SK-N-MC (cell line): ENCODE measurements at regions not wholly inside any gene's neighbourhood (a gene's known extent, or its start where the extent isn't known, plus 50 kb on each side); places are given as distances from the start of the nearest gene placed in this dataset.

ENCODE experiments used
- DNase-seq: peaks from one replicate; pipeline ENCODE4 v3.0.0-alpha.2; 2011; ENCODE audit warnings: low read depth, low spot score
- H3K27ac ChIP-seq: fragments of 200-600 bp; sonication (generic); 2 replicates; pipeline ENCODE4 v1.5.1; 2016; ENCODE audit warnings: mixed run types
- H3K36me3 ChIP-seq: fragments of 200-600 bp; sonication (generic); 2 replicates; pipeline ENCODE4 v1.6.1; 2017; ENCODE audit warnings: antibody characterized with exemption, low read length, mixed read lengths; ENCODE audit not compliant: insufficient read depth
- H3K4me3 ChIP-seq: fragments of 200-600 bp; sonication (generic); 2 replicates; pipeline ENCODE4 v1.5.1; 2016
- H3K9ac ChIP-seq: fragments of 200-600 bp; sonication (generic); 2 replicates; pipeline ENCODE4 v1.8.0; 2017; ENCODE audit warnings: mixed run types, mixed read lengths; ENCODE audit not compliant: insufficient read length
- H3K9me3 ChIP-seq: fragments of 200-600 bp; sonication (generic); 2 replicates; pipeline ENCODE4 v1.6.1; 2017; ENCODE audit warnings: low read depth, mild to moderate bottlenecking, antibody characterized with exemption, low read length, moderate library complexity, mixed read lengths
- EZH2 ChIP-seq: fragments of 200-600 bp; sonication (generic); IDR thresholded peaks from one replicate; pipeline ENCODE4 v1.6.1; 2017; ENCODE audit warnings: antibody characterized with exemption
- FOXP2 ChIP-seq: optimal IDR thresholded peaks from 2 replicates; pipeline ENCODE3; 2011; ENCODE audit warnings: mild to moderate bottlenecking, moderate library complexity; ENCODE audit not compliant: insufficient read depth; ENCODE audit errors: extremely low read length, control extremely low read depth
- POLR2AphosphoS5 ChIP-seq: IDR thresholded peaks from 2 replicates; pipeline ENCODE4 v1.6.1; 2012; ENCODE audit warnings: mild to moderate bottlenecking, low read depth, low read length, borderline replicate concordance

DNA sequence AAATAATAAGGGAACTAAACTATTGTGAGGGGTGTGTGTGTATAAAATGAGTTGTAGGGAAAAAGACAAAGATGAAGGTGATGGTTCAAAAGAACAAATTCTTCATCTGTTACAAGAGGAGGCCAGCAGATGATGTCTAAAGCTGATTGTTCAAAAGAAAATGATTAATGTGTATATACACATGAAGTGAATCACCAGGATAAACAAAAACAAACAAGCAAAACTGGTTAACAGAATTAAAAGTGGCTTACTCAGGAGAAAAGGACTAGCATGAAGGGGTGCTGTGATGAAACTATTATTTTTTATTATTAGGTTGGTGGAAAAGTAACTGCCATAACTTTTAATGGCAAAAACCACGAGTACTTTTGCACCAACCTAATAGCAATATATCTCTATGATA lies 348.4 kb downstream of the BCL11B start:
- Histone ChIP-seq H3K9me3 (no peaks in the 10 kb centered on the region), H3K4me3 (no peak overlapping the region), H3K36me3 (no peaks in the 10 kb centered on the region), H3K9ac (no peak overlapping the region), H3K27ac (no peak overlapping the region)
- no peak for DNase-seq
- TF ChIP-seq FOXP2: no peak
- TF ChIP-seq EZH2: no peak
- TF ChIP-seq POLR2AphosphoS5: no peak

DNA sequence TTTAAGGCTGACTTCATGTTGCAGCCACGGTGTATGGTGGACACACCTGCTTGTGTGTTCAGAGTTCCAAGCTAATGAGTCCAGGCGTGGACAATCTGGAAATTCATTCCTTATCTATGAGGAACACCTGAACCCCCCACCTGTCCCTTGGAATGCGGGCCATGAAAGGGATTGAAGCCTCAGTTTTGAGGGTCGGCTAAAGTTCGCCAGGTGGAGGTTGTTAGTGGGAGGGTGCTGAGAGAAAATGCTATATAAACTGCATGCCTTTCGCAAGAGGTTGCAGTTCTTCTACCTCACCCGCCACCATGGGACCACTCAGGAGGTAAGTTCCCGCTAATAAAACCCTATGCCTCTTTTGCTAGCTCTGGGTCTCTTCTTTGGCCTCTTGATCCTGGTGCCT lies 348.0 kb downstream of the BCL11B start:
- Histone ChIP-seq H3K4me3 (no peak overlapping the region), H3K9me3 (no peaks in the 10 kb centered on the region), H3K9ac (no peak overlapping the region), H3K27ac (no peak overlapping the region), H3K36me3 (no peaks in the 10 kb centered on the region)
- no peak for DNase-seq
- TF ChIP-seq FOXP2 (no peak), POLR2AphosphoS5 (no peak), EZH2 (no peak)

DNA sequence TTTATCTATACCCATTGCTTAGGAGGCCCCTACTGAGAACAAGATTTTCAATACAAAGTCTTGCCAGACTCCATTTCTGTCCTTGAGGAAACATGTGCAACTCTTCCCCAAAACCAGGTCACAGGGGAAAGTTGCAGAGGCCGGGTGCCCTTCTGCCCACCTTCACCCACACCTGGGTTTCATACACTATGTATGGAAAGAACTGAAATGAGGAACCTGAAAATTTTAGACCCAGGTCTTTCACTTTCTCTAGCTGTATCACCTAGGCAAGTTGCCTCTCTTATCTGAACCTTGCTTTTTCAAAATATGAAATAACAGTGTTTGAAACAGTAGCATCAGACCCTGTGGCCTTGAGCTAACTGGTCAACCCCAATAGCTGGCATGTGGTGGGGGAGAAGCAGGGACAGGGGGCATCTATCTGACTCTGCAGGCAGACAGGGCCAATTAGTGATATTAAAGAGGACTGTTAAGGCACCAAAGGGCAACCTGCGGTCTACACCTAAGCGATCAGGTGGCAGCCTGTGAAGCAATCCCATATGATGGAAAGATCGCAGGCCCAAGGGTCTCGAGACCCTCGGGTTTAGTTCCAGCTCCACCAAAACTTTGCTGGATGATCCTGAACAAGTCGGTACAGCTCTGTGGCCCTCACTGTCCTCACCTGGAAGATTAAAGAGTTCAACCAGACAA lies 346.5 kb downstream of the BCL11B start:
- DNase-seq: no peak
- TF ChIP-seq EZH2 (no peak), POLR2AphosphoS5 (no peak), FOXP2 (no peak)
- H3K27ac ChIP-seq: no peak overlapping the region

DNA sequence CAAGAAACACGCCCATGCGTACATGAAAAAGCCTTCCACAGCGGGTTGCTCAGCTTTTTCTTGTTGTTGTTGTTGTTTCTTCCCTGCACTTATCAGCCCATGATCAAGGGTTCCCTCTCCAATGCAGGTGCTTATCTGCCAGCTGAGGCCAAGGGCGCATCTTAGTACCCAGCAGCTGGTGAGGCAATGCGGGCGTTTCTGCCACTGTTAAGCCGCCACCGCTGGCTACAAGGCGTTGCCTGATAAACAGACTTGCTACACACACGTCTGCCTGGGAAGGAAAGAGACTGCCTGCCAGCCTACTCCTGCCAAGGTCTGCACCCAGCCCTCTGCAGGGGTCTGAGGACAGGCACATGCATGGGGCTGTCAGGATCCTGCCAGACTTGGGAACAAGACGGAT lies 345.9 kb downstream of the BCL11B start:
- no peaks in the 10 kb centered on the region for H3K36me3 ChIP-seq
- DNase-seq: no peak
- no peak overlapping the region for H3K27ac ChIP-seq
- H3K9ac ChIP-seq: no peak overlapping the region
- TF ChIP-seq EZH2: no peak
- TF ChIP-seq POLR2AphosphoS5: no peak
- no peak for TF ChIP-seq FOXP2
- H3K9me3 ChIP-seq: no peaks in the 10 kb centered on the region
- H3K4me3 ChIP-seq: no peak overlapping the region

More for the DNA sequence above, 346.5 kb downstream of the BCL11B start:
- H3K4me3 ChIP-seq: no peak overlapping the region
- no peak overlapping the region for H3K9ac ChIP-seq
- no peaks in the 10 kb centered on the region for H3K36me3 ChIP-seq
- no peaks in the 10 kb centered on the region for H3K9me3 ChIP-seq

DNA sequence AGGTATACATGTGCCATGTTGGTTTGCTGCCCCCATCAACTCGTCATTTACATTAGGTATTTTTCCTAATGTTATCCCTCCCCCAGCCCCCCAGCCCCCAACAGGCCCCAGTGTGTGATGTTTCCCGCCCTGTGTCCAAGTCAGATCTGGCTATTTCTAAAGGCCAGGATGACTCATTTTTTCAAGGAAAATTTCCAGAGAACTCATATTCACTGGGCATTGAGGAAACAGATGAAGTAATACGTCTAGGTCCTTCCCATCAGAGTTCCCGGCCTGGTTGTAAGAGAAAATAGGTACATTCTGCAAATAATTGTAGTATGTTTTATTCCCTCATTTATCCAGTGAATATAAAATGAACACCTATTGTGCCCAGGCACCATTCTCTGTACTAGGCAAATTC lies 345.2 kb downstream of the BCL11B start:
- Histone ChIP-seq H3K27ac (no peak overlapping the region), H3K9ac (no peak overlapping the region), H3K4me3 (no peak overlapping the region), H3K36me3 (no peaks in the 10 kb centered on the region), H3K9me3 (no peaks in the 10 kb centered on the region)
- TF ChIP-seq POLR2AphosphoS5 (no peak), FOXP2 (no peak), EZH2 (no peak)
- no peak for DNase-seq

DNA sequence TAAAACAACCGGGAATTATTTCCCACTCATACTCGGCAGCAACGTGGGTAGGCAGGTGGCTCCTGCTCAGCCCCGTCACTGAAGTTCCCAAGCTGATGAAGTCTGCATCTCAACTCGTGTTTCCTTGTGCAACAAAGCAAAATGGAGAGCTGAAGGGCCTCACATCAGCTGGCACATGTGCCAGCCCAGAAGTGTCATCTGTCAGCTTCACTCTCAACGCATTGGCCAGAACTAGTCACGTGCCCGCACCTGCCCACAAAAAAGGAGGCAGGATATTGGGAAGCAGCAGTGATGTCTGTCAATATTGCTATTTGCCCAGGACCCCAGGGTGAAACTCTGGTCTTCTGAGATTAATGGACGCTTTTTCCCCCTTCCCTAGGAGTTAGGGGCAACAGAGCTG lies 344.0 kb downstream of the BCL11B start:
- H3K36me3 ChIP-seq: no peaks in the 10 kb centered on the region
- H3K27ac ChIP-seq: no peak overlapping the region
- no peak overlapping the region for H3K9ac ChIP-seq
- no peak for DNase-seq
- TF ChIP-seq EZH2 (no peak), POLR2AphosphoS5 (no peak), FOXP2 (no peak)
- H3K4me3 ChIP-seq: no peak overlapping the region
- H3K9me3 ChIP-seq: no peaks in the 10 kb centered on the region

DNA sequence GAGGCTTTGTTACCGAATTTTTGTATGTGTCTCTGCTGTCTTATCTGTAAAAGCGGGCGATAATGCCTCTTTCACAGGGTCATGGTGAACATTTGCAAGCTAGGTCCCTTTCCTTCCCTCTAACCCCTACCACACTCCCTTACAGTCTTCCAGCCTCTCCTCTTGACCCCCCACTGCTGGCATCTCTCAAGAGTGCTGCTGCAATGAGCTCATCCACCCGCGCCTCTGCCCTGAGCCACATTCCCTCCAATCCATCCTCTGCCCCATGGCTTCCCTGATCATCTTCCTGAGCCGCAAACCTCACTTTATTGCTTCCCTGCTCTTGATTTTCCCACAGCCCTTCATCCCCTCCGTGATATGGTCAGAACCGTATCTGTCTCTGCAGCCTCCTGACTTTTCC lies 343.6 kb downstream of the BCL11B start:
- no peak for TF ChIP-seq EZH2
- TF ChIP-seq FOXP2: no peak
- no peak for TF ChIP-seq POLR2AphosphoS5
- Histone ChIP-seq H3K9me3 (no peaks in the 10 kb centered on the region), H3K9ac (no peak overlapping the region), H3K4me3 (no peak overlapping the region), H3K27ac (no peak overlapping the region), H3K36me3 (no peaks in the 10 kb centered on the region)
- DNase-seq: no peak

DNA sequence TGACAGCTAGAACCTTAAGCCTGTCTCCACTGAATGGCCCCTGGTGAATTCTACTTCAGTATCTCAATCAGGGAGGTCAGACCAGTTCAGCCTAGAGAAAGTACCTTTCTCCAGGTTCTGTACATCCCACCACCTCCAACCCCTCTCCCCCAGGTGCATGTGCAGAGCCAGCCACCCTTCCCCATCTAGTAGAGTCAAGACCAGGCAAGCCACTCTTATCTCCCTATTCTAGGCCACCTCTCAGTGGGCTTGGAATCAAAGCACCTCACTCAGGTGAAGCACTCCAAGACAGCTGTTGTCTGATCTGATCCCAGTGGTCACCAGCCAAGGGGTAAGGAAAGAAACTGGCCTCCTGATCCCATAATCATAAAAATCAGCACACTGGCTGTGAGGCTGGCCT lies 340.9 kb downstream of the BCL11B start:
- Histone ChIP-seq H3K9me3 (no peaks in the 10 kb centered on the region), H3K36me3 (no peaks in the 10 kb centered on the region), H3K4me3 (no peak overlapping the region), H3K27ac (no peak overlapping the region), H3K9ac (no peak overlapping the region)
- TF ChIP-seq EZH2 (no peak), FOXP2 (no peak), POLR2AphosphoS5 (no peak)
- DNase-seq: no peak

DNA sequence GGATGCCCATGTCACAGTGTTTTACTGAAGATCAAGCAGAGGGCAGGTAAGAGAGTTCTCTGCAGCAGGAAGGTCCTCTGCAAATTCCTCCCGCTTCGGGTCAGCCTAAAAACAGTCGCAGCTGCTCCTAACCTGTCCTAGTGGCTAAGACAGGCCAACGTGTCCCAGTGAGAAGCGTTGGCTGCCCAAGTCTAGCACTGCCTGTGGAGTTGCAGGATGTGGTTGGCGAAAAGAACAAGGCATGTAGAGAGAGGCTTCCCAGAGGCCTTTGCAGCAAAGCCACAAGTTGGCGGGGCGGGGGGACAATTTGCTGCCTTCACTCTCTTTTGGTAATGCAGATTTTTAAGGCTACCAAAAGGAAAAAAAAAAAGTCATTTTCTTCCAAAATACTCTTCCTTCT lies 340.1 kb downstream of the BCL11B start:
- no peak for DNase-seq
- no peaks in the 10 kb centered on the region for H3K9me3 ChIP-seq
- no peaks in the 10 kb centered on the region for H3K36me3 ChIP-seq
- TF ChIP-seq FOXP2 (no peak), POLR2AphosphoS5 (no peak)
- H3K4me3 ChIP-seq: no peak overlapping the region
- H3K27ac ChIP-seq: no peak overlapping the region
- no peak overlapping the region for H3K9ac ChIP-seq
